Hepatocyte (in vitro differentiated cells): ENCODE measurements at regions not wholly inside any gene's neighbourhood (a gene's known extent, or its start where the extent isn't known, plus 50 kb on each side); places are given as distances from the start of the nearest gene placed in this dataset.

ENCODE experiments used
- CTCF ChIP-seq: fragments of 200-600 bp; sonication (generic); IDR thresholded peaks from 2 replicates; pipeline ENCODE4 v1.5.1; 2016; ENCODE audit warnings: antibody characterized with exemption, mild to moderate bottlenecking; ENCODE audit not compliant: poor library complexity
- EZH2 ChIP-seq: fragments of 200-600 bp; sonication (generic); IDR thresholded peaks from 2 replicates; pipeline ENCODE4 v1.6.1; 2016; ENCODE audit warnings: antibody characterized with exemption, mild to moderate bottlenecking, borderline replicate concordance

DNA sequence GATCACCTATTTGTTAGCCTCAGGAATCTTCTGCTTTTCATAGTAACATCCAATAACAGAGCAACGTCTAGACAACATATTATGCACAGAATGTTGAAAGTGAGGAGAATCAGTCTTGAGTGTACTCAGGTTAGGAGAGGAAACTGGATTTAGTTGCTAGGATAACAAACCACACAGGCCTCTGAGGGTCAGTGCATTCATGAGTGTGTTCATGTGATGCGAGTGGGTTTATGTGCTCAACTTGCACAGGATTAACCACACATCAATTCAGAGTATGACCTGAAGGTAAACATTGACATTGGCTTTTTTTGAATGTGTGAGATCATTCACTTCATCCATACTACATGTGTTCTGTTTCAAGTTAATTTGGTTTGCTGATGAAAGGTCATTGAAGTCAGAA, 287.6 kb downstream of the DIPK2A start:
- TF ChIP-seq CTCF (no peak), EZH2 (no peak)
